22Rv1 (cell line): ENCODE measurements at regions not wholly inside any gene's neighbourhood (a gene's known extent, or its start where the extent isn't known, plus 50 kb on each side); places are given as distances from the start of the nearest gene placed in this dataset.

Source experiments
- ZFX ChIP-seq: fragments of 450-650 bp; IDR thresholded peaks from 2 replicates; pipeline ENCODE4 v1.6.1; 2017; ENCODE audit warnings: antibody characterized with exemption, borderline replicate concordance
- TF ChIP-seq, protein P1 (sequence below): fragments of 450-650 bp; IDR thresholded peaks from 2 replicates; pipeline ENCODE4 v1.5.1; 2017; ENCODE audit warnings: mild to moderate bottlenecking

- TF ChIP-seq, protein P1, sequence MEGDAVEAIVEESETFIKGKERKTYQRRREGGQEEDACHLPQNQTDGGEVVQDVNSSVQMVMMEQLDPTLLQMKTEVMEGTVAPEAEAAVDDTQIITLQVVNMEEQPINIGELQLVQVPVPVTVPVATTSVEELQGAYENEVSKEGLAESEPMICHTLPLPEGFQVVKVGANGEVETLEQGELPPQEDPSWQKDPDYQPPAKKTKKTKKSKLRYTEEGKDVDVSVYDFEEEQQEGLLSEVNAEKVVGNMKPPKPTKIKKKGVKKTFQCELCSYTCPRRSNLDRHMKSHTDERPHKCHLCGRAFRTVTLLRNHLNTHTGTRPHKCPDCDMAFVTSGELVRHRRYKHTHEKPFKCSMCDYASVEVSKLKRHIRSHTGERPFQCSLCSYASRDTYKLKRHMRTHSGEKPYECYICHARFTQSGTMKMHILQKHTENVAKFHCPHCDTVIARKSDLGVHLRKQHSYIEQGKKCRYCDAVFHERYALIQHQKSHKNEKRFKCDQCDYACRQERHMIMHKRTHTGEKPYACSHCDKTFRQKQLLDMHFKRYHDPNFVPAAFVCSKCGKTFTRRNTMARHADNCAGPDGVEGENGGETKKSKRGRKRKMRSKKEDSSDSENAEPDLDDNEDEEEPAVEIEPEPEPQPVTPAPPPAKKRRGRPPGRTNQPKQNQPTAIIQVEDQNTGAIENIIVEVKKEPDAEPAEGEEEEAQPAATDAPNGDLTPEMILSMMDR, result no peak
- no peak for TF ChIP-seq ZFX
Measured at GRCh38 chr13:74301258-74301935, 167.2 kb upstream of the KLF12 start.
